Panc1 (cell line): ENCODE measurements at regions not wholly inside any gene's neighbourhood (a gene's known extent, or its start where the extent isn't known, plus 50 kb on each side); places are given as distances from the start of the nearest gene placed in this dataset.

ENCODE experiments used
- CTCF ChIP-seq: fragments of 450-650 bp; IDR thresholded peaks from 2 replicates; pipeline ENCODE4 v1.5.1; 2017; ENCODE audit warnings: mild to moderate bottlenecking
- REST ChIP-seq, 2 experiments: IDR thresholded peaks; 2 replicates each; pipeline ENCODE4 v1.6.1; 2011 to 2012; ENCODE audit warnings: low read depth in 2 of 2, control low read depth in 1 of 2, low read length in 1 of 2, mild to moderate bottlenecking in 1 of 2, moderate library complexity in 1 of 2; ENCODE audit not compliant: insufficient read depth in 1 of 2
- TCF7L2 ChIP-seq: IDR thresholded peaks from 2 replicates; pipeline ENCODE4 v1.6.1; 2011; ENCODE audit warnings: mild to moderate bottlenecking, low read depth, low read length, inconsistent platforms

GRCh38 chr4:24240655-24241054 lies 343.7 kb downstream of the DHX15 start:
- TF ChIP-seq CTCF (no peak), REST (IDR thresholded peaks at IDR 0.05; ENCODE audit: insufficient read depth in 1 of 2, low read depth in 2 of 2, low read length in 1 of 2) (no peak), TCF7L2 (no peak)
